Dermis blood vessel endothelial cell (primary cell): ENCODE measurements at regions not wholly inside any gene's neighbourhood (a gene's known extent, or its start where the extent isn't known, plus 50 kb on each side); places are given as distances from the start of the nearest gene placed in this dataset.

ENCODE experiments used
- DNase-seq: peaks from one replicate; pipeline ENCODE4 v3.0.0; 2010

GRCh38 chr18:53749766-53750165, 474.7 kb downstream of the MBD2 start:
- DNase-seq = no peak

DNA sequence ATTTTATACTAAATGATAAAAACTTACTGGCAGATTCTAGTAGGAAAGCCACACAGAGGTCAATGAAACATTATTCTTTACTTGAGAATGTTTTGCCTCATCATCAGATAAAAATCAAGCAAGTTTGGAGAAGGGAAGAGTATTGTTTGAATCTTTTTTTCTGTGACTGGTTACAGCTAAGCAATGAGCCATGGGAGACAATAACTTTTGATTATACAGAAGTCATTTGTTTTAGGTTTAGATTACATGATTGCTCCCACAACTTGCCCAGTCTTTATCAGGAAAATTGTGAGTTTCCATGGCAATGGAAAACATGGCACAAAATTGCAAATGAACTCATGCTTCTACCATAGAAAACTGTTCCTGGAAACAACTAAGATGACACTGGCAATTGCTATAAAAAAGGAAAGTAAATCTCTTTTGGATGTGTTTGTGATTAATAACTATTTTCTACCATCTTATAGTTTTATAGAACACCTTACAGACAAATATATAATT, 476.8 kb downstream of the MBD2 start:
- DNase-seq = no peak

GRCh38 chr18:53747210-53747609, 477.3 kb downstream of the MBD2 start:
- DNase-seq = no peak

DNA sequence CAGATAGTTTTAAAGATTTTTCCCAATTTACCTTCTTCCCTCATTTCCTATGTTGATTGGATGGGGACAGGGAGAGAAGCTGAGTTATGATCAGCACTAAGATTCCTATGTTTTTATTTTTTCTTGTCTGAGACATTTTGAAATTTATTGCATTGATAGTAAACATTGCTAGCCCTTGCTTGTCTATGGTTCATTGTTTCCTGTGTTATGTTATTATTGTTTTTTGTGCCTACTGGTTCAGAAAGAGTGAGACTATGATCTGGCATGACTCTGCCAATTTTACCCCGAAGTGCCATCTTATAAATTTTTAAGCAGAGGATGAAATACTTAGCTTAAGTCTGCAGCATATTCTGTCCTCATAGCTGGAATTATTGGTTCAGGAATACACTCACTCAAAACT, 478.5 kb downstream of the MBD2 start:
- DNase-seq = no peak

DNA sequence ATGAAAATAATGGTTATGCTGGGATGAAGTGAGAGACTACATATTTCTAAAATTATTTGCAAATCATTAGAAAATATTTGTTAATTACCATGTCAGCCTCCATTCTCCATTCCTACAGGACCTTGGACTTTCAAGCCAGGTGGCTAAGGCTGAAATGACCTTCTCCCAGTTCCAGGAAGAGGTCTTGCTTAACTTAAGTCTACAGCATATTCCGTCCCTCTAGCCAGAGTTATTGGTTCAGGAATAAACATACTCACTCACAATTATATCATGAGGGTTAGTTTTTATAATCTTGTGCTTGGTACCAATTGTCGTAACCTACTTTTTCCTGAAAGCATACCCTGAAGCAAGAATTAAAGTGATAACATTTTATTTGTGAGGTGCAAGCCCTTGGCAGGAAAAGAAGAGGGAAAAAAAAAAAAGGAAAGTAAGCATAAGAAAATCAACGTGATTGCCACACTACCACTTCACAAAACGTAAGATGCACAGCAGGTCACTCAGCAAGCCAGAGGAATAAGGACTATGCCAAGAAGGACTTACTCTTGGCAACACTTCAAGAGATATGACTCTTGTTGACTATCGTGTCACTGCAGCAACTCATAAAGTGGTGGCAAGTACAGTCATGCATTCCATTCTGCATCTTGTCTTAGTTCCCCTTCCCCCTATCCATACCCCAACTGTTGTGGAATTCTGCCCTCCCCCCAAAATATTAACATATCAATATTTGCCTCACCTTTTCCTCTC, 479.1 kb downstream of the MBD2 start:
- DNase-seq = no peak

- DNase-seq = no peak
Measured at GRCh38 chr18:53739700-53740099, 484.8 kb downstream of the MBD2 start.

GRCh38 chr18:53735526-53735925, 488.9 kb downstream of the MBD2 start:
- no peak for DNase-seq

GRCh38 chr18:53715243-53715853, 509.1 kb downstream of the MBD2 start:
- DNase-seq = no peak

- no peak for DNase-seq
Measured at GRCh38 chr18:53710080-53710479, 514.4 kb downstream of the MBD2 start.

GRCh38 chr18:53702480-53702879, 522.0 kb downstream of the MBD2 start:
- no peak for DNase-seq

- DNase-seq = no peak
Measured at GRCh38 chr18:53701697-53702096, 522.8 kb downstream of the MBD2 start.

GRCh38 chr18:53698907-53699306, 525.6 kb downstream of the MBD2 start:
- DNase-seq = no peak

DNA sequence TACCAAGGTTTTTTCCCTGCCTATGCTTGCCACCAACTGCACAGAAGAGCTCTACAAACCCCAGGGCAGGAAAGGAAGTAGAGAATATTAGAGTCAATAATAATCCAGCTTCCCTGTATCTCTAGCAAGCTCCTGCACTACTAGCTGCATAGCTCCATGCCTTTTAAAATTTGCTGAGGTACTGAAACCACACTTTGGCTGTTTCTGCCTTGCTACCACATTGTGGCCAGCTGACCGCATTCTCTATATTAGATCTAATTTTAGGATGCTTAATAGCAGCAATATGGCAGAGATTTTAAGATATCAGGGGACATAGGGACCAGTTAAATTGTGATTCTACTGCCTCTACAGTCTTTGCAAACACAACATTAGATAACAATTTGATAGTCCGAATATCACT, 534.6 kb downstream of the MBD2 start:
- DNase-seq = no peak

GRCh38 chr18:53686965-53687364, 537.5 kb downstream of the MBD2 start:
- no peak for DNase-seq

DNA sequence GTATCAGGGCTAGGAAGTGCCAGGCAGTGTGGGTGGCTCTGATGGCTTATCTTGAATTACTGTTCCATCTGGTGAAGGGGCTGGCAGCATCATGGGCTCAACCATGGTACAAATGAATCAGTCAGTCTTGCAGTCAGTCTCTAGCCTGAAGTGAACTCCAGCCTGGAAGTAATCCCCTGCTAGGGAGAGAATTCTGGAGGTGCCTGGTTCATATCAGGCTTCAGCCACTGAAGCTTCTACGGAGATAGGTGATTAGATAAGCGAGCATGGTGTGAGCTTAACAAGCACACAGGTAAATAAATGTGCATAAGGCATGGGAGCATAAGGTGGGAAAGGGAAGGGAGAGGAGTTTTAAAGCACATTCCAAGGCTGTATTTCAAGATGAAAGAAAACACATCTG, 541.7 kb downstream of the MBD2 start:
- no peak for DNase-seq

DNA sequence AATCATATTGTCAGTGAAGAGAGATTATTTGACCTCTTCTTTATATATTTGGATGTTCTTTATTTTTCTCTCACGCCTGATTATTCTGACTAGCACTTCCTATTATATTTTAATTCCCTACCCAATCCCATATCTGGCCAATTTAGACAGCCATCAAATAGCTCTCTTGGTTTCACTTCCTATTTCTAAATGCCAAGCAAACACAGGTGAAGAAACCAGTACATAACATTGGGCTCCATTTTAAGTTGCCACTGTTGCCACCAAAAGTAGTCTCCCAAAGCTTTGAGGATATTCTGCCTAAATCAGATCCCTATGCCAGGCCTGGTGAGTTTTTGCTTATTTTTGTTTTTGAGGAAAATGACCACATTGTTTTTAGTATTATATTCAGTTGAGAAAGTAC, 547.0 kb downstream of the MBD2 start:
- no peak for DNase-seq

GRCh38 chr18:53665701-53666100, 558.8 kb downstream of the MBD2 start:
- DNase-seq = no peak

DNA sequence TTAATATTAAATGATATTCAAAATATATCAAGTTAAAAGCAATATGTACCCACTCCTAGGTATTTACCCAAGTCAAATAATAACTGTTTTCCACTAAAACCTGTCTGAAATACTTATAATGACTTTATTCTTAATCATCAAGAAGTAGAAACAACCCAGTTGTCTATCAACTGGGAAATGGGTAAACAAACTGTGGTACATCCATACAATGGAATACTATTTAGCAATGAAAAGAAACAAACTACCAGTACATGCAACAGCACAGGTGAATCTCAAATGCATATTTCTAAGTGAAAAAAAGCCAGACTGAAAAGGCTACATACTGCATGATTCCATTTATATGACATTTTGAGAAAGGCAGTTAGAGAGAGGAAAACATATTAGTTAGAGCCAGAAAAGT, 559.9 kb downstream of the MBD2 start:
- no peak for DNase-seq

GRCh38 chr18:53660306-53660705, 564.2 kb downstream of the MBD2 start:
- DNase-seq = no peak

GRCh38 chr18:53657257-53657656, 567.2 kb downstream of the MBD2 start:
- DNase-seq = no peak

DNA sequence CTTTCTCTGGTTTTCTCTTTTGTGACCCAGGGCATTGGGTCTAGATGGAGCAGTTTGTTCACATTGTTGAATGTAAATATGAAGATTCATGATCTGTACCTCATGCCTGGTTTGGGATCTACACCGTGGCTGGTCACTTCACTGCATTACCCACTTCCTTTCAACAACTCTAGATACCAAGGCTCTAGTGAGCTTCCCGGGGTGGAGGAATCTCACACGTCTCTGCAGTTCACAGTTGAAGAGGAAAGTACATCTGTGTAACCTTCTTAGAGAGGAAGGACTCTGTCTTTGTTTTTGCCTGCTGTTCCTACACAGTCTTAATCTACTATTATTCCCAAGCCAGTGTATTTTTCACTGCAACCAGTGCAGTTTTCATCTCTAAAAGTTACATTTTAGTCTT, 574.8 kb downstream of the MBD2 start:
- DNase-seq = no peak

DNA sequence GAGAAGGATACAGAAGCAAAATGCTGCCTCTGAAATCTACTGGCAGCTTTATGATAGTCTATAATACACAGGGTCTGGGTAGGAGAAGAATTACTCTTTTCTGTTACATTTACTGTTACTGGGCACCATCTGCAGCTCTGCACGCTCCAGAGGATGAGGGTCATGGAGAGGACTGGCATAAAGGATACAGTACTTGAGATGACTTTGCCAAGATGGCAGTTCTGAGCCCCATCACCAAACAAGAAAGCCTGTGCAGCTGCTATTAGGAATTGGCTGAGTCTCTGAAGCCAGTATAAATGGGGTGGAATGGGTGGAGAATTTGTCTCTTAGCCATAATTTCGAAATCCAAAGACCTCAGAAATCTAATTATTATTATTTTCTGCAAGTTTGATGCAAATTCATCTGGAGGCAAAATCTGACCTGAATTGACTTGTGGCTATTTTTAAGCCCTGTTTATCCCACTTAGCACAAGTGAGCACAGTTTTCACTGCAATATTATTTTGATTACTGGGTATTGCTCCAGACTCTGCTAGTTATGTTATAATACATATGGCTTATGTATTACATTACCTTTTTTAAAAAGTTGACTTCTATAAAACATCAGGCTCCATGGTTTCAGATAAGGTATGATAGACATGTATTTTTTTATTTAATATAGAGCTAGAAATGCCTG, 579.5 kb downstream of the MBD2 start:
- DNase-seq = no peak

DNA sequence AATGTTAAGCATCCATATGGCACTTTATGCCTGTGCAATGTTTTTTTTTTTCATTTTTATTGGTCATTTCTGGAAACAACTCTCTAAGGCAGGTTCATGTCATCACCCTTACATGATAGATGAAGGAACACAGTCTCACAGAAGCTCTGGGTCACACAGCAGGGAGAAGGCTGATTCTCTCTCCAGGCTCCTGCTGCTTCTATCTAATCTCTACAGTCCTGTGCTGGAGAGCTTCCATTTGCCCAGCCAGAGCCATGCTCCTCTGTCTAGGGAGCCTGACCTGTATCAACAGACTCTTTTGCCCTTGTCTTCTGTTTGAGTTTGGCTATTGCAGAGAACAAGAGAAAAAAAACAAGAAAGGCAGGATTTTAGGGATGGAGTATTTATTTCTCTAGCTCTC, 584.8 kb downstream of the MBD2 start:
- no peak for DNase-seq

DNA sequence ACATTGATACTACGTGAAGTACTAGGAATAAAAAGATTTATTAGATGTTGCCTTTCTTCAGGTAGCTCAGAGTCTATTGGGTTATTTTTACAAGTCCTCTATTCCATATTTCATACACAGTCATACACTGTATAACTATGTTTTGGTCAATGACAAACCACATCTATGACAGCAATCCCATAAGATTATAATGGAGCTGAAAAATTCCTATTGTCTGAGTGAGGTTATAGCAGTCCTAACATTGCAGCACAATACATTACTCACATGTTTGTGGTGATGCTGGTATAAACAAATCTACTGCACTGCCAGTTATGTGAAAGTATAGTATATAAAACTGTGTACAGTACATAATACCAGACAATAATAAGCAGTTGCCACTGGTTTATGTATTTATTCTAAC, 595.1 kb downstream of the MBD2 start:
- DNase-seq = no peak
